ENCODE measurements at regions not wholly inside any gene's neighbourhood (a gene's known extent, or its start where the extent isn't known, plus 50 kb on each side); places are given as distances from the start of the nearest gene placed in this dataset.
A peak's percentile ranks its signal among the peaks of the same experiment; 100 is the strongest.
"Not testable (repeated sequence)": the region's sequence is repeated elsewhere in the genome, so short reads cannot be mapped to it uniquely, and the experiment has no call there.

GRCh38 chr12:9334041-9334692 is 126.0 kb upstream of the PZP start:
- no peak for DNase-seq

GRCh38 chr12:9333161-9333560 is 125.0 kb upstream of the PZP start:
- DNase-seq = no peak

- no peak for DNase-seq
Observed at GRCh38 chr12:9332564-9332963, 124.4 kb upstream of the PZP start.

GRCh38 chr12:9331218-9331626 is 123.0 kb upstream of the PZP start:
- DNase-seq = peak; percentile 62

GRCh38 chr12:9329019-9329418 is 120.8 kb upstream of the PZP start:
- no peak for DNase-seq

GRCh38 chr12:9328065-9328464 is 119.9 kb upstream of the PZP start:
- no peak for DNase-seq

GRCh38 chr12:9327320-9327719 is 119.1 kb upstream of the PZP start:
- no peak for DNase-seq

- DNase-seq = not testable (repeated sequence)
Observed at GRCh38 chr12:9326849-9327248, 118.7 kb upstream of the PZP start.

GRCh38 chr12:9326085-9326484 is 117.9 kb upstream of the PZP start:
- no peak for DNase-seq

- no peak for DNase-seq
Observed at GRCh38 chr12:9325471-9325870, 117.3 kb upstream of the PZP start.

- DNase-seq = no peak
Observed at GRCh38 chr12:9324782-9325181, 116.6 kb upstream of the PZP start.

- DNase-seq = no peak
Observed at GRCh38 chr12:9323144-9323681, 115.0 kb upstream of the PZP start.

GRCh38 chr12:9319842-9320173 is 111.6 kb upstream of the PZP start:
- no peak for DNase-seq

GRCh38 chr12:9319044-9319841 is 111.0 kb upstream of the PZP start:
- DNase-seq = no peak

- not testable (repeated sequence) for DNase-seq
Observed at GRCh38 chr12:9313479-9313878, 105.3 kb upstream of the PZP start.

- DNase-seq = not testable (repeated sequence)
Observed at GRCh38 chr12:9312406-9313392, 104.5 kb upstream of the PZP start.

- DNase-seq = not testable (repeated sequence)
Observed at GRCh38 chr12:9311454-9311853, 103.3 kb upstream of the PZP start.

- not testable (repeated sequence) for DNase-seq
Observed at GRCh38 chr12:9310645-9311044, 102.5 kb upstream of the PZP start.

GRCh38 chr12:9309749-9310148 is 101.6 kb upstream of the PZP start:
- not testable (repeated sequence) for DNase-seq

GRCh38 chr12:9308745-9309144 is 100.5 kb upstream of the PZP start:
- not testable (repeated sequence) for DNase-seq

GRCh38 chr12:9308163-9308562 is 100.0 kb upstream of the PZP start:
- not testable (repeated sequence) for DNase-seq

GRCh38 chr12:9307255-9307654 is 99.1 kb upstream of the PZP start:
- not testable (repeated sequence) for DNase-seq

- not testable (repeated sequence) for DNase-seq
Observed at GRCh38 chr12:9306004-9306403, 97.8 kb upstream of the PZP start.

Data from hematopoietic multipotent progenitor cell treated with erythropoietin and hydrocortisone succinate and interleukin-3 and kit ligand, for 8 days (in vitro differentiated cells).